ENCODE measurements at regions not wholly inside any gene's neighbourhood (a gene's known extent, or its start where the extent isn't known, plus 50 kb on each side); places are given as distances from the start of the nearest gene placed in this dataset.

GRCh38 chr6:43917878-43918382, 147.9 kb downstream of the VEGFA start:
- no peak for DNase-seq (ENCODE audit: low read depth)

GRCh38 chr6:43916924-43917877, 147.2 kb downstream of the VEGFA start:
- no peak for DNase-seq (ENCODE audit: low read depth)

- no peak for DNase-seq (ENCODE audit: low read depth)
These were observed 146.2 kb downstream of the VEGFA start for GRCh38 chr6:43915986-43916923.

- no peak for DNase-seq (ENCODE audit: low read depth)
These were observed 145.3 kb downstream of the VEGFA start for GRCh38 chr6:43915208-43915869.

GRCh38 chr6:43914272-43915147, 144.5 kb downstream of the VEGFA start:
- no peak for DNase-seq (ENCODE audit: low read depth)

- DNase-seq (ENCODE audit: low read depth), result no peak
These were observed 143.6 kb downstream of the VEGFA start for GRCh38 chr6:43913375-43914271.

- no peak for DNase-seq (ENCODE audit: low read depth)
These were observed 142.8 kb downstream of the VEGFA start for GRCh38 chr6:43912598-43913371.

- no peak for DNase-seq (ENCODE audit: low read depth)
These were observed 142.1 kb downstream of the VEGFA start for GRCh38 chr6:43912116-43912577.

GRCh38 chr6:43911354-43912115, 141.5 kb downstream of the VEGFA start:
- DNase-seq (ENCODE audit: low read depth), result no peak

- DNase-seq (ENCODE audit: low read depth), result no peak
These were observed 140.8 kb downstream of the VEGFA start for GRCh38 chr6:43910638-43911353.

- DNase-seq (ENCODE audit: low read depth), result no peak
These were observed 140.2 kb downstream of the VEGFA start for GRCh38 chr6:43910149-43910637.

GRCh38 chr6:43909474-43910148, 139.6 kb downstream of the VEGFA start:
- no peak for DNase-seq (ENCODE audit: low read depth)

GRCh38 chr6:43907789-43908472, 137.9 kb downstream of the VEGFA start:
- DNase-seq (ENCODE audit: low read depth), result no peak

- no peak for DNase-seq (ENCODE audit: low read depth)
These were observed 137.3 kb downstream of the VEGFA start for GRCh38 chr6:43907312-43907711.

GRCh38 chr6:43904311-43905123, 134.5 kb downstream of the VEGFA start:
- DNase-seq (ENCODE audit: low read depth), result no peak
